ENCODE measurements at regions not wholly inside any gene's neighbourhood (a gene's known extent, or its start where the extent isn't known, plus 50 kb on each side); places are given as distances from the start of the nearest gene placed in this dataset.
"Not testable (repeated sequence)": the region's sequence is repeated elsewhere in the genome, so short reads cannot be mapped to it uniquely, and the experiment has no call there.

GRCh38 chr16:29145086-29145485 is 160.2 kb downstream of the LAT start:
- not testable (repeated sequence) for TF ChIP-seq CTCF, POLR2A (IDR thresholded peaks at IDR 0.05)

Data from thyroid gland (tissue), 4 donors.